ENCODE measurements at regions not wholly inside any gene's neighbourhood (a gene's known extent, or its start where the extent isn't known, plus 50 kb on each side); places are given as distances from the start of the nearest gene placed in this dataset.

DNA sequence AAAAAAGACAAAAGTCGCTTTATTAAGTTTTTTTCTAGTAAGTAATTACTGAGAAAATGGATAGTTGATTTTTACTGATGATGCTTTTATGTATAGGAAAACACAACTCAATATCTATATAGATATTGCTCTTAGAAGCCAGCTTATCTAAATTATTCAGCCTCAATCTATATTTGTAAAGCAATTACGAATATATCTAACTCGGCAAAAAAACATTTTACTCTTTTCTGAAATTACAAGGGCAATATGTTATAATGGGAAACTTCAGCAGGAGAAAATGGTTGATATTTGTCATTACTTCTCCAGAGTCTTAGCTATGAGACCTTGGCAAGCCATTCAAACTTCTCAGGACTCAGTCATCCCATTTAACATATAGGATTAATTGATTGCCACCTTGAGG, 228.5 kb downstream of the SLC7A11 start:
- TF ChIP-seq EZH2phosphoT487 (IDR thresholded peaks at IDR 0.05; ENCODE audit: insufficient read depth, low read depth), result no peak
- no peak for TF ChIP-seq EZH2 (IDR thresholded peaks at IDR 0.05; ENCODE audit: insufficient read depth, poor library complexity, severe bottlenecking)

Data from GM23248 (cell line).